ENCODE measurements at regions not wholly inside any gene's neighbourhood (a gene's known extent, or its start where the extent isn't known, plus 50 kb on each side); places are given as distances from the start of the nearest gene placed in this dataset.

GRCh38 chrX:95823796-95824195 lies 860.8 kb upstream of the DIAPH2 start:
- ChIA-PET POLR2A (ENCODE audit: partially characterized antibody) (no interaction called here), CTCF (ENCODE audit: partially characterized antibody) (no interaction called here)
- H3K36me3 ChIP-seq (ENCODE audit: control insufficient read depth in 2 of 4, insufficient read depth in 4 of 4, low read length in 3 of 4) = no peaks in the 10 kb centered on the region
- H4K91ac ChIP-seq (replicated peaks; ENCODE audit: insufficient read length, low read length) = no peak overlapping the region
- H3K27ac ChIP-seq (ENCODE audit: low read depth, low read length) = no peak overlapping the region
- H3K4me3 ChIP-seq (ENCODE audit: extremely low read depth in 1 of 4, insufficient read depth in 2 of 4, low read depth in 3 of 4, low read length in 4 of 4) = no peak overlapping the region
- no peaks in the 10 kb centered on the region for H3K27me3 ChIP-seq (replicated peaks in 1 of 4; ENCODE audit: control insufficient read depth in 3 of 4, extremely low read depth in 1 of 4, insufficient read depth in 3 of 4, low read length in 3 of 4)
- no peaks in the 10 kb centered on the region for H3K79me2 ChIP-seq (ENCODE audit: control insufficient read depth in 1 of 2, insufficient read depth in 2 of 2, low read length in 2 of 2)
- H3K9me3 ChIP-seq (ENCODE audit: insufficient read depth in 2 of 2, low read depth in 1 of 2, low read length in 1 of 2) = no peaks in the 10 kb centered on the region
- no peak overlapping the region for H3K18ac ChIP-seq (ENCODE audit: extremely low read depth, low read length)
- H3K9ac ChIP-seq (replicated peaks in 1 of 4; ENCODE audit: extremely low read depth in 1 of 4, low read depth in 3 of 4, low read length in 3 of 4) = no peak overlapping the region
- no peaks in the 10 kb centered on the region for H3K79me1 ChIP-seq (ENCODE audit: low read depth, low read length)
- TF ChIP-seq SAP30 (IDR thresholded peaks at IDR 0.05; ENCODE audit: insufficient read depth, insufficient replicate concordance, low read length) = no peak
- TF ChIP-seq ATF2 (IDR thresholded peaks at IDR 0.05; ENCODE audit: low read length) = no peak
- TF ChIP-seq KDM5A (IDR thresholded peaks at IDR 0.05; ENCODE audit: low read length) = no peak
- no peak for TF ChIP-seq RBBP5 (IDR thresholded peaks at IDR 0.05; ENCODE audit: borderline replicate concordance, low read depth, low read length)
- no peak for TF ChIP-seq SIN3A (conservative IDR thresholded peaks at IDR 0.05 in 1 of 2, IDR thresholded peaks at IDR 0.05 in 1 of 2; ENCODE audit: low read depth in 1 of 2, low read length in 2 of 2)
- no peak for TF ChIP-seq CBX5 (IDR thresholded peaks at IDR 0.05; ENCODE audit: low read depth, low read length)
- no peak for TF ChIP-seq POU5F1 (IDR thresholded peaks at IDR 0.05; ENCODE audit: low read depth, low read length)
- no peak for TF ChIP-seq NRF1 (IDR thresholded peaks at IDR 0.05; ENCODE audit: low read depth, low read length)
- TF ChIP-seq RXRA (IDR thresholded peaks at IDR 0.05; ENCODE audit: insufficient read depth, low read depth, low read length) = no peak
- TF ChIP-seq CHD2 (IDR thresholded peaks at IDR 0.05; ENCODE audit: low read length) = no peak
- TF ChIP-seq SP4 (IDR thresholded peaks at IDR 0.05; ENCODE audit: low read length) = no peak
- WGBS, 2 experiments (ENCODE audit: extremely low coverage in 1 of 2, insufficient coverage in 1 of 2, insufficient read length in 1 of 2, insufficient replicate concordance in 2 of 2, low coverage in 1 of 2, low lambda C conversion rate in 2 of 2, missing lambda C conversion rate in 1 of 2) = 92% methylated on average over 1 of the region's 1 CpG; no CpG with 5 or more reads in 1 of the 2 experiments
- no peaks in the 10 kb centered on the region for H3K23me2 ChIP-seq (ENCODE audit: low read depth, low read length)
- H2BK120ac ChIP-seq (replicated peaks; ENCODE audit: low read depth, low read length) = no peak overlapping the region
- no peak overlapping the region for H3K23ac ChIP-seq (ENCODE audit: insufficient read length)
- H3K4ac ChIP-seq (replicated peaks; ENCODE audit: insufficient read length, low read depth, low read length) = no peak overlapping the region
- H2BK20ac ChIP-seq (ENCODE audit: low read length) = no peak overlapping the region
- FAIRE-seq (no peak), DNase-seq (ENCODE audit: low read depth in 1 of 2, low spot score in 2 of 2) (no peak)
- H2BK15ac ChIP-seq (ENCODE audit: low read length) = no peak overlapping the region
- H2BK12ac ChIP-seq (ENCODE audit: low read depth, low read length) = no peak overlapping the region
- no peaks in the 10 kb centered on the region for H3K4me1 ChIP-seq (replicated peaks in 1 of 4; ENCODE audit: control insufficient read depth in 3 of 4, insufficient read depth in 4 of 4, low read length in 3 of 4)
- no peak overlapping the region for H3K4me2 ChIP-seq (ENCODE audit: insufficient read depth in 1 of 2, low read depth in 2 of 2, low read length in 2 of 2)
- H3K14ac ChIP-seq (ENCODE audit: insufficient read length) = no peak overlapping the region
- no peaks in the 10 kb centered on the region for H4K20me1 ChIP-seq (replicated peaks in 1 of 2; ENCODE audit: control insufficient read depth in 1 of 2, insufficient read depth in 2 of 2, low read length in 2 of 2)
- H2AFZ ChIP-seq (ENCODE audit: low read length) = no peak overlapping the region
- H2AK5ac ChIP-seq (ENCODE audit: low read depth, low read length) = no peak overlapping the region
- no peak overlapping the region for H4K5ac ChIP-seq (ENCODE audit: insufficient read length, low read depth, low read length)
- H2BK5ac ChIP-seq (ENCODE audit: low read depth, low read length) = no peak overlapping the region
- no peak overlapping the region for H4K8ac ChIP-seq (ENCODE audit: extremely low read depth, insufficient read depth, low read length)
- H3K56ac ChIP-seq (replicated peaks; ENCODE audit: insufficient read length, low read depth, low read length) = no peak overlapping the region

Data from H1 (cell line).